HG03378 (cell line): ENCODE measurements at regions not wholly inside any gene's neighbourhood (a gene's known extent, or its start where the extent isn't known, plus 50 kb on each side); places are given as distances from the start of the nearest gene placed in this dataset.
"Not testable (repeated sequence)": the region's sequence is repeated elsewhere in the genome, so short reads cannot be mapped to it uniquely, and the experiment has no call there.

Experiments
- ATAC-seq: cut with Tn5 transposase; IDR thresholded peaks from one replicate; pipeline ENCODE4 v1.9.1; 2021; ENCODE audit warnings: mild to moderate bottlenecking, moderate library complexity; ENCODE audit not compliant: unreplicated experiment

DNA sequence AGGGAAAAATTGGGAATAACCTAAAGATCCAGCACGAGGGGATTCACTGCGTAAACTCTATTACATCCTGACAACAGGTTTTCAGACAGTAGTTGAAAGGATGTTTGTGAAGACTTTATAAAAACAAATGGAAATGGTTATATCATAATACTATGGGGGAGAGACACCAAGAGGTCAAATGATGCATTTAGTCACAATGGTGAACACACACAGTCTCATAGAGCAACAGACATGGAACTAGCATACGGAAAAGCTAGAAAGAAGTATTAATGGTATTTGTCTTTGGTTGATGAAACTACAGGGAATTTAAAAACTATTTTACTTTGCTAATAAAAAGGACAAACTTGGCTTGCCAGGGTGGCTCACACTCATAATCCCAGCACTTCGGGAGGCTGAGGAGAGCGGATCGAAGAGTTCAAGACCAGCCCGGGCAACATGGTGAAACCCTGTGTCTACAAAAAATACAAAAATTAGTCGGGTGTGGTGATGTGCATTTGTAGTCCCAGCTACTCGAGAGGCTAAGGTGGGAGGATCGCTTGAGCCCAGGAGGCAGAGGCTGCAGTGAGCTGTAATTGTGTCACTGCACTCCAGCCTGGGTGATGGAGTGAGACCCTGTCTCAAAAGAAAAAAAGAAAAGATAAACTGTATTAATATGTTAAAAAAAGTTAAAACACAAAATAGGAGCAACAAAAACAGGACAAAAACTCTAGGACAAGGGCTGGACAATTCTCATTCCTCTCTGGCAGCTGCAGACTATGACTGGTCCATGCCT lies 94.8 kb downstream of the MYCN start:
- no peak for ATAC-seq

- no peak for ATAC-seq
Measured at GRCh38 chr2:16034151-16034974, 94.0 kb downstream of the MYCN start.

DNA sequence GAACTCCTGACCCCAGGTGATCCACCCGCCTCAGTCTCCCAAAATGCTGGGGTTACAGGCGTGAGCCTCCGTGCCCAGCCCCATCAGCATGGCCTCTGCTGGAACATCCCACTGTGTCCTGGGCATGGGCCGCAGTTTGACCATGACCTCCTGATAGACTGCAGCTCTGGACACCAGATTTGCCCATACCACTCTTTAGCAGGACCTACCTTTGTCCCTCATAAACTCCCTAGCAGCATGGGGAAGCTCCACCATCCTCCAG lies 92.6 kb downstream of the MYCN start:
- no peak for ATAC-seq

DNA sequence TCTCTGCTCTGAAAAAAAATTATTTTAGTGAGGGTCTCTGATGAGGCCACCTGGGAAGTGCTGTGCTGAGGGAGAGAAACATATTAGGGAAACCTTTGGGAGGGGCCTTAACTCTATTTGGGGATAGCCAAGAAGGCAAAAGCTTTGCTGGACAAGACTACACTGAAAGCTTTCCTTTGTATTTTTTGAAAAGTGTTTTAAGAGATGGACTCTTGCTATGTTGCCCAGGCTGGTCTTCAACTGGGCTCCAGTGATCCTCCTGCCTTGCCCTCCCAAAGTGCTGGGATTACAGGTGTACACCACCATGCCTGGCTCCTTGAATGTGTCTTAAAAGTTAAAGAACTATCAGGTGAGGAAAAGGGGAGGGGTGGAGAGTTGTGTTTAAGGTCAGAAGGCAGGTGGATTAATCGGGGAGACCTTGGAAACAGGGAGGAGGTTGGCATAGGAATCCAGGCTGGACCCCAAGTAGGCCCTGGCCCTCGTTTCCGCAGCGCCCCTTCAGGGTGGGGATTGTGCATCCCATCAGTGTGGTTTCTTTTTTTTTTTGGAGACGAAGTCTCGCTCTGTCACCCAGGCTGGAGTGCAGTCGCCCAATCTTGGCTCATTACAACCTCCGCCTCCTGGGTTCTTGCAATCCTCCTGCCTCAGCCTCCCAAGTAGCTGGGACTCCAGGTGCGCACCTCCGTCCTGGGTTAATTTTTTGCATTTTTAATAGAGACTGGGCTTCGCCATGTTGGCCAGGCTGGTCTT lies 92.1 kb downstream of the MYCN start:
- no peak for ATAC-seq

- no peak for ATAC-seq
Measured at GRCh38 chr2:16031848-16032159, 91.5 kb downstream of the MYCN start.

DNA sequence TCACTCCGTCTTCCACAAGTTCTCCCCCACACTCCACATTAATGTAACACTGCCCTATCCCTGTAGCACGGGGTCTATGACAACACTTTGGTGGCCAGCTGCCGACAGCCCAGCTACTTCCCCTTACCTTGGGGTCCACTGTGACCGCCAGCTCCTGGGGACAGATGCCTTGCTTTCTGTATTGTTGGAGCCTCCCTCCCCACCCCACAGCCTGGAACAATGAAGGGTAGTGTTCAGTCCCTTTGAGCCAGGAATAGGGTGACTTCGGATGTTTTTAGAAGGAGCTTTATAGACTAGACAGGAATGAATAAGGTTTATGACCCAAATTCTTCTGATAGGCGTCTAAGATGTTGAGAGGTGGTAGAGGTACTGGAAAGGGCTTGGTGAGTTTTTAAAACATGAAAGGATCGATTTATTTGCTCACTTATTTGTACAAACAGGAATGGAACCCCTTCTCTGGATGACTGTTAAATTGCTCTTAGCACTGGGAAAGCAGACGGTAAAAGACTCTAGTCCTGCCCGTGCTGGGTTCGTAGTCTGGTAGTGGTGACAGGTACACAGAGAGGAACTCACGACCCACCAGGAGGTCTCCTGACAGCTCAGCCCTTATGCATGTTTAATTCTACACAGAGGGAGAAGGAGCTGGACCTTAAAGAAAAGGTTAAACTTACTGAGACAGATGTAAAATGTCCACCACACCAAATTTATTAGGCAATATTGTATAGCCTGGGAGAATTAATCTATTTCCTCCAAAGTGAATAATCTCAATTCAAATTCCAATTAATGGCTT lies 90.9 kb downstream of the MYCN start:
- no peak for ATAC-seq

DNA sequence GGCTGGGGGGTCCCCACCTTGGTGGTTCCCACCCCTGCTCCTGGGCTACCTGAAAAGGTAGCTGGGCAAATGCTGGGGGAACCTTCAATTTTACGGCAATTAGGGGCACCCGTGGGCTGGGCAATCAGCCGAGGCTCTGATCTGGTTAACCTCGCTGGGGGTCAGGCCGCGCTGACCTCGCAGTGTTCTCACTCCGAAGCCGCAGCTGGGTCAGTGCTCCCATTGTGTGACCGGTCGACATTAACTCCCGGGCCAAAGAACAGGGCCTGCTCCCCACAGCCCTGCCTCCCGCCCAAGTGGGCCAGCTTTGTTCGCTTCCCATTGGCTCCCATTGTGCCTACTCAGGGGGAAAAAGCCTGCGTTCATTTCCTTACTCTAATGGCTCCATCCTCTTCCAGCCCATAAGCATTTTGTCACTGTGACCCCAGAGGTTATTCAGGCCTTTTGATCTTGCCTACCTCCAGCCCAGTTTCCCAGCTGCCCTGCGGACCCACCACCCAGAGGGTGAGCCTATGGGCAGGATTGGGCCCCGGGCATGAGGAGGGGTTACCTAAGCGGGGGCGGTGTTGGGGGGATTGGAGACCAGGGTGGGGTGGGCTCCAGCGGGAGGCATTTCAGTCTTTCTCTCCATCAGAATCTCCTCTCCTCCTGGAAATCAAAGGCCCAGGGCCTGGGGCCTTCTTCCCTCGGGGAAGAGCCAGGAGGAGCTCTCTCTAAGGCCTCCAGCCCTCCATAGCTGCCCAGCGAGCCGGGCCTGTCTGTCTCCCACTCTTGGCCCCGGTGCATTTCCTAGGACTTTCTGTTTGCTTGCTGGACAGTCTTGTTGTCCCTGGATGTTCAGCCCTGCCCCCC lies 90.1 kb downstream of the MYCN start:
- no peak for ATAC-seq

DNA sequence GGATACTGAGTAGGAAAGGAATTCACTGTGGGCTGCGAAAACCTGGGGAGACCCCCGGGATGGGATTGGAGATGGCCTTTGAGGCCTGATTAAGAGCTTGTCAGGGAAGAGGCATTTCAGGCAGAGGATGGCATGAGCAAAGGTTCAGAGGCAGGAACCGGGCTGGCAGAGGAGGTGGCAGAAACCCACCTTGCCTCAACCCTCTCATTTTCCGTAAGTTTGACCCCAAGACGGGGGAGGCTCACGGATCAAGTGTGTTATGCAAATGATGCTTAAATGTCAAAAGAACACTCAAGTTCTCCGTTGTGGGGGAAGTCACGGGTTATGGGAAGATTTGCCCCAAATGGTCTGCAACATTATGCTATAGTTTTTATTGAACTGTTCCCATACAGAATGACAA lies 88.3 kb downstream of the MYCN start:
- no peak for ATAC-seq

- ATAC-seq, result no peak
Measured at GRCh38 chr2:16026816-16027501, 86.6 kb downstream of the MYCN start.

DNA sequence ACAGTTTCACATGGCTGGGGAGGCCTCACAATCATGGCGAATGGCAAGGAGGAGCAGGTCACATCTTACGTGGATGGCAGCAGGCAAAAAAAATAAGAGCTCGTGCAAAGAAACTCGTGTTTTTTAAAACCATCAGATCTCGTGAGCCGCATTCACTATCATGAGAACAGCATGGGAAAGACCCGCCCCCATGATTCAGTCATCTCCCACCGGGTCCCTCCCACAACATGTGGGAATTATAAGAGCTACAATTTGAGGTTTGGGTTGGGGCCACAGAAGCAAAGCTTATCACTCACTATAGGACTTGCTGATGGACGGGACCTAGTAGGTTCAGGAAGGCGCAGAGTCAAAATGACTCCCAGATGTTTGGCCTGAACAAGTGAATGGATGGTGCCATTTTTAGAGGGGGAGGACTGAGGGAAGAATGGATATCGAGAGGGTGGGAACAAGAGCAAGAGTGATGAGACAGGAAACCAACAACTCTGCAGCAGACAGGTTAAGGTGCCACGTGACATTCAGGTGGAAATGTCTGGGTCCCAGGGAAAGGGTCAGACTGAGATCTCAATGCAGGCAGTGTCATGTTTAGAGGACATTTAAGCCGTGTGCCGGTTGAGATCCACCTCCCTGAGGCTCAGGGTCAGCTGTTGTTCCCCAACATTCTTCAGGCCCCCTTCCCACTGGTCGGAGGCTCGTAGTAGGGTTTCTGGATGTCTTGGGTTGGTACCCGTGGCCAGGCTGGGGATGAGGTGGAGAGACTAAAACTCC lies 85.7 kb downstream of the MYCN start:
- no peak for ATAC-seq

DNA sequence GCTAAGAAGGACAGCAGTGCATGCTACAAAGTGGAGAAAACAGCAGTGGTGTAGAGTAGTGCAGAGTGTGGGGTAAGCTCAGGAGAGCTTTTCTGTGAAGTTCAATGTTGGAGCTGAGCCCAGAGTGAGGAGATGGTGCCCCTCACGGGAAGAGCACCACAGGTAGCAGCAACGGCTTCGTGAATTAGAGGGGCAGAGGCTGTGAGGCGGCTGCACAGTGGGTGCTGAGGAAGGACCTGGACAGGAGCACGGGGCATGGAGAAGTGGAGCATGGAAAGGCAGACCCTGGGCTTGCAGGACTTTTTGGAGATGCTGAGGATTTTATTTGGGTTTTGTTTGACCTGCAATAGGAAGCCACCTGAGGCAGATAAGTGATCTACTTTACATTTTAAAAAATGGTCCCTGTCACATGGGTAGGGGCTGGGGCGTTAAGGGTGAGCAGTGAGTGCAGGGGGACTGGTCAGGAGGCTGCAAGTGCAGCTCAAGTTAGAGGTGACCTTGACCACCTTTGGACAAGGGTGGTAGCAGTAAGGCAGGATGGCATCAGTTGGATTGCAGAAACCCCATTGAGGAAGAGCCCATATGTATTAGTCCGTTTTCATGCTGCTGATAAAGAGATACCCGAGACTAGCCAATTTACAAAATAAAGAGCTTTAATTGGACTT lies 85.0 kb downstream of the MYCN start:
- ATAC-seq, result no peak

DNA sequence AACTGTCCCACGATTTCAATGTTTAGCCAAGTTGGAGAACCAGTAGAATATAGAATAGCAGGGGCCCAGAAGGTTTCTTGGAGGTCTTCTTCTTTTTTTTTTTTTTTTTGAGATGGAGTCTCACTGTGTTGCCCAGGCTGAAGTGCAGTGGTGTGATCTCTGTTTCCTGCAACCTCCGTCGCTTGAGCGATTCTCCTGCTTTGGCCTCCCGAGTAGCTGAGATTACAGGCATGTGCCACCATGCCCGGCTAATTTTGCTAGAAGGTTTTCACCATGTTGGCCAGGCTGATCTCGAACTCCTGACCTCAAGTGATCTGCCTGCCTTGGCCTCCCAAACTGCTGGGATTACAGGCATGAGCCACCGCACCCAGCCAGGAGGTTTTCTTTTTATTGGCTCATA lies 84.3 kb downstream of the MYCN start:
- not testable (repeated sequence) for ATAC-seq

- no peak for ATAC-seq
Measured at GRCh38 chr2:16023506-16024360, 83.4 kb downstream of the MYCN start.

DNA sequence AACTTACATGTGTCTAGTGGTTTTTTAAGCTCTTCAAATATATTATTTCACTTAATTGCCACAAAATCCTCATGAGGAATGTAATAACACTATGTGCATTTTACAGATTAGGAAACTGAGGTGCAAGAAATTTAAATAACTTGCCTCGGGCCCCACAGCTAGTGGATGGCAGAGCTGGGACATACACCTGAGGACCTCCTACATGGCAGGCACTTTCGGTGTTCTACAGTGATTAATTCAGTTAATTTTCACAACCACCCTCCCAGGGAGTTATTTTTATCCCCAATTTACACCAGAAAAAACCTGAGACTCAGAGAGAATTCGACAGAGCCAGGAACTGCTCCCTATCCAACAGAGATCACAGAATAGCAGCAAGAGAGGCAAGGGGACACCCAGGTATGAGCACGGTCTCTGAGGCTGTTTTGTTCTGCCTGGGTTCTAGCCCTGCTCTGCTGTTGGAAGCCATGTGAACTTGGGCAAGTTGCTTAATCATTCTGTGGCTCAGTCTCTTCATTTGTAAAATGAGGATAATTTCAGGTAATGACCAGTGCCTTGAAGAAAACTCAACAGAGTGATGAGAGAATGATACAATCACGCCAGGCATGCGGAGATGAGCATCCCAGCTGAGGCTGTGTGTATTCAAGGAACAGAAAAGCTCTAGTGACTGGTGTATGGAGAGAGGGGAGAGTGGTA lies 82.3 kb downstream of the MYCN start:
- ATAC-seq, result no peak

- ATAC-seq, result no peak
Measured at GRCh38 chr2:16021611-16022363, 81.4 kb downstream of the MYCN start.

DNA sequence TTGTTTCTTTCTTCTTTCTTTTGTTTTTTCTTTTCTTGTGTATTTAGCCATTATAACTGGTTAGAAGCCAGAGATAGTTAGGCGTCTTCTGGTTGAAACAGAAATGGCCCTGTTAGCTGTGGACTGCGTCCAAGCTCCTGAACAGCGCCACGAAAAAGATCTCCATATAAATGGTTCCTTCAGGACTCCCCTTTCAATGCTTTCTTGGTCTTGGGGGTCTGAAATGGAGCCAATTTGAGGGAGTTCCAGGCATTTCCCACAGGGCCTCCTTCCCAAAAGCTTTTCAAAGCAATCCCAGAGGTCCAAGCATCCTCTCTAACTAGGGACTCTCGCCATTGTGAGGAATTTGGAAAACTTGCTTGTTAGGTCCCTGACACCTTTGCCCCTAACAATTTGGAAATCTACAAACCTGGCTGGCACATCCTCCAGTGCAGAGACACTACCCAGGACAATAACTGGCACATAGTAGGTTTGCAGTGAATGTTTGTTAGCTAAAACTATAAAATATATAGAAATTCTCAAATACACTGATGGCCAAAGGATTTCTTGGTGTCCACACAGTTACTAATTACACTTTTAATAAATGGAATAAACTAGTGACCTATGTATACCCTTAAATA lies 80.1 kb downstream of the MYCN start:
- ATAC-seq, result no peak
